Tibial artery (tissue), 4 donors: ENCODE measurements at regions not wholly inside any gene's neighbourhood (a gene's known extent, or its start where the extent isn't known, plus 50 kb on each side); places are given as distances from the start of the nearest gene placed in this dataset.

ENCODE experiments used
- DNase-seq, 2 donors: peaks; one replicate each; pipeline ENCODE4 v3.0.0-alpha.2; 2019
- H3K27ac ChIP-seq, 2 donors: fragments of 200-600 bp; sonication (generic) in 1 of 2; 1 replicate in 1 of 2; 2 replicates in 1 of 2; pipeline ENCODE4 v1.5.1; 2018 to 2019; ENCODE audit warnings: mild to moderate bottlenecking in 1 of 2
- H3K27me3 ChIP-seq, 2 donors: fragments of 200-600 bp; sonication (generic) in 1 of 2; one replicate each; pipeline versions ENCODE4 v1.5.1 to v1.6.0; 2016 to 2019
- H3K36me3 ChIP-seq, 3 donors: fragments of 200-600 bp; sonication (generic) in 2 of 3; one replicate each; pipeline ENCODE4 v1.5.1; 2016 to 2019; ENCODE audit warnings: mild to moderate bottlenecking in 2 of 3
- H3K4me1 ChIP-seq, 4 donors: fragments of 200-600 bp; sonication (generic) in 2 of 4; 1 replicate in 3 of 4; 2 replicates in 1 of 4; pipeline ENCODE4 v1.5.1; 2016 to 2019
- H3K4me3 ChIP-seq, 2 donors: fragments of 200-600 bp; sonication (generic) in 1 of 2; 1 replicate in 1 of 2; 2 replicates in 1 of 2; pipeline ENCODE4 v1.5.1; 2018 to 2019; ENCODE audit warnings: mild to moderate bottlenecking in 2 of 2
- H3K9me3 ChIP-seq, 3 donors: fragments of 200-600 bp; sonication (generic) in 1 of 3; one replicate each; pipeline ENCODE4 v1.5.1; 2016 to 2019
- intact Hi-C: fragments of 100-400 bp; cut with DNase I; formaldehyde crosslinking; loops from one replicate; pipeline ENCODE4 v1.15.0; 2023; ENCODE audit warnings: low total_unique reads
- TF ChIP-seq, protein P1 (sequence below), 2 experiments: fragments of 200-600 bp in 1 of 2; fragments of 450-650 bp in 1 of 2; IDR thresholded peaks; one replicate each; pipeline ENCODE4 v1.5.1; 2017 to 2019; ENCODE audit warnings: antibody characterized with exemption in 2 of 2, mild to moderate bottlenecking in 1 of 2, moderate library complexity in 1 of 2

- TF ChIP-seq, protein P1, sequence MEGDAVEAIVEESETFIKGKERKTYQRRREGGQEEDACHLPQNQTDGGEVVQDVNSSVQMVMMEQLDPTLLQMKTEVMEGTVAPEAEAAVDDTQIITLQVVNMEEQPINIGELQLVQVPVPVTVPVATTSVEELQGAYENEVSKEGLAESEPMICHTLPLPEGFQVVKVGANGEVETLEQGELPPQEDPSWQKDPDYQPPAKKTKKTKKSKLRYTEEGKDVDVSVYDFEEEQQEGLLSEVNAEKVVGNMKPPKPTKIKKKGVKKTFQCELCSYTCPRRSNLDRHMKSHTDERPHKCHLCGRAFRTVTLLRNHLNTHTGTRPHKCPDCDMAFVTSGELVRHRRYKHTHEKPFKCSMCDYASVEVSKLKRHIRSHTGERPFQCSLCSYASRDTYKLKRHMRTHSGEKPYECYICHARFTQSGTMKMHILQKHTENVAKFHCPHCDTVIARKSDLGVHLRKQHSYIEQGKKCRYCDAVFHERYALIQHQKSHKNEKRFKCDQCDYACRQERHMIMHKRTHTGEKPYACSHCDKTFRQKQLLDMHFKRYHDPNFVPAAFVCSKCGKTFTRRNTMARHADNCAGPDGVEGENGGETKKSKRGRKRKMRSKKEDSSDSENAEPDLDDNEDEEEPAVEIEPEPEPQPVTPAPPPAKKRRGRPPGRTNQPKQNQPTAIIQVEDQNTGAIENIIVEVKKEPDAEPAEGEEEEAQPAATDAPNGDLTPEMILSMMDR (IDR thresholded peaks at IDR 0.05) = no peak
- Histone ChIP-seq H3K9me3 (no peaks in the 10 kb centered on the region), H3K4me3 (no peak overlapping the region), H3K4me1 (peaks cover 0 to 12% (median 0%) of the 10 kb centered on the region in 4 donors), H3K36me3 (no peaks in the 10 kb centered on the region), H3K27me3 (peaks cover 0 to 23% of the 10 kb centered on the region in 2 donors), H3K27ac (peak overlapping the region; percentile 49 to 66)
- intact Hi-C loops = no loop called here
- DNase-seq = peak in 1 of 2 donors; percentile 29
Observed at GRCh38 chr10:132481690-132482089, 55.9 kb upstream of the INPP5A start.

DNA sequence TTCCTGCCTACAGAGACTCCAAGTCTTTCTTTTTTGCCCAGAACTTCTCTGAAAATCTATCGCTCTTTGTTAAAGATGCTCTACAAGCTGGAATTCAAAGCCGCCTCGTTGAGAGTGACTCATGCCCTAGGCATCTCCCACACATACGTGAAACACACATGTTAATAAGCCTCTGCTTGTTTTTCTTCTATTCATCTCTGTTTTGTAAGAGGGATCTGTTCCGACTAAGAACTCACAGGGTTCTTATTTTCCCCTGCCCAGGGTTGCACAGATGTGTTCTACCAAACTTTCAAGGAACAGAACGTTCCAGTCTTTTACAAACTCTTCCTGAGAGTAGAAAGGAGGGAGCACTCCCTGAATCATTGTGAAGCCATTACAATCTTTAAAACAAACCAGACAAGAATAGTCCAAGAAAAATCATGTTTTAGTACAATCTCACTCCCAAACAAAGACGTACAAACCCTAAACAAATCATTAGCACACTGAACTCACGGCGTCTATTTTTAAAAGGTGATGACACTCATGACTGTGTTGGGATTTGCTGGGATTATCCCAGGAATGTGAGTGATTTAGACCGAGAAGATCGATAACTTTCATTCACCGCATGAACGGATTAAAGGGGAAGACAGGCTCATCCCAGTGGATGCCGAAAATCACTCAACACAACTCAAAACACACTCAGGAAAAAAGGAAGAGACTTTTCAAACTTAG lies 55.3 kb upstream of the INPP5A start:
- DNase-seq = peak in 1 of 2 donors; percentile 60
- peaks cover 0 to 12% (median 0%) of the 10 kb centered on the region in 4 donors for H3K4me1 ChIP-seq
- intact Hi-C loops = no loop called here
- H3K4me3 ChIP-seq = no peak overlapping the region
- H3K9me3 ChIP-seq = no peaks in the 10 kb centered on the region
- H3K27me3 ChIP-seq = peaks cover 0 to 21% of the 10 kb centered on the region in 2 donors
- TF ChIP-seq, protein P1 (IDR thresholded peaks at IDR 0.05) = no peak
- no peaks in the 10 kb centered on the region for H3K36me3 ChIP-seq
- peak overlapping the region; percentile 49 to 66 for H3K27ac ChIP-seq

- no peak for DNase-seq
- intact Hi-C loops = no loop called here
- no peak overlapping the region for H3K27ac ChIP-seq
- H3K4me1 ChIP-seq = peaks cover 0 to 14% (median under 1%) of the 10 kb centered on the region in 4 donors
- TF ChIP-seq, protein P1 (IDR thresholded peaks at IDR 0.05) = no peak
- H3K27me3 ChIP-seq = peaks cover 0 to 10% of the 10 kb centered on the region in 2 donors
- no peaks in the 10 kb centered on the region for H3K9me3 ChIP-seq
- H3K36me3 ChIP-seq = no peaks in the 10 kb centered on the region
- no peak overlapping the region for H3K4me3 ChIP-seq
Observed at GRCh38 chr10:132483394-132483793, 54.2 kb upstream of the INPP5A start.

- DNase-seq = no peak
- TF ChIP-seq, protein P1 (IDR thresholded peaks at IDR 0.05) = no peak
- intact Hi-C loops = no loop called here
Observed at GRCh38 chr10:132484922-132485321, 52.7 kb upstream of the INPP5A start.

GRCh38 chr10:132485391-132485790 lies 52.2 kb upstream of the INPP5A start:
- DNase-seq = peak in 1 of 2 donors; percentile 28
- H3K4me1 ChIP-seq = peaks cover 0 to 24% (median 9%) of the 10 kb centered on the region in 4 donors
- TF ChIP-seq, protein P1 (IDR thresholded peaks at IDR 0.05) = no peak
- no peak overlapping the region for H3K27ac ChIP-seq
- intact Hi-C loops = no loop called here
- no peaks in the 10 kb centered on the region for H3K9me3 ChIP-seq
- no peaks in the 10 kb centered on the region for H3K36me3 ChIP-seq
- H3K4me3 ChIP-seq = no peak overlapping the region
- H3K27me3 ChIP-seq = no peaks in the 10 kb centered on the region

More at GRCh38 chr10:132484922-132485321, 52.7 kb upstream of the INPP5A start:
- Histone ChIP-seq H3K9me3 (no peaks in the 10 kb centered on the region), H3K4me3 (no peak overlapping the region), H3K27me3 (no peaks in the 10 kb centered on the region), H3K4me1 (peaks cover 0 to 24% (median 9%) of the 10 kb centered on the region in 4 donors), H3K27ac (no peak overlapping the region), H3K36me3 (no peaks in the 10 kb centered on the region)
